ENCODE measurements at regions not wholly inside any gene's neighbourhood (a gene's known extent, or its start where the extent isn't known, plus 50 kb on each side); places are given as distances from the start of the nearest gene placed in this dataset.

DNA sequence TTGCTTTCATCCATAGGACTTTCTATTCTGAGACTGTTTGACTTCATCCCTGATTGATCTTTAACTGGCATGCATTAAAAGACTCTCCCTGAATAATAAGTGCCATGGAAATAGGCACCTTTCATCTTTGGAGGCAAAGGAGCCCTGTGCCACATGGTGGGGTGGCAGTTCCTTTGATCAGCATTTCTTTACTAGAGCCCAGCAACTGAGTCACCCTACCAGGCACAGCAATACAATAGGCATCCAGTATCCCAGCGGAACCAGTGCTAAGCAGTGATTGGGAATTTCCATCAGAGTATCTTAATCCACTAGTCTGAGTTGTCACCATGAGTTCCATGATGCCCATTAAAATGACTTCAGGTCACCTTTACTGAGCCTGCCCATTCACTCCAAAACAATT, 476.1 kb upstream of the MPDZ start:
- ChIA-PET CTCF (interaction anchor here (1.0 kb wide), 1 partner anchor 44 kb away, joined by 3 read pairs; no protein-coding TSS in a partner anchor), POLR2A (no interaction called here)
- DNase-seq (ENCODE audit: low read depth, low spot score): no peak
- no peaks in the 10 kb centered on the region for H3K79me2 ChIP-seq (ENCODE audit: control insufficient read depth, insufficient read depth, low read length)
- peaks cover 7% of the 10 kb centered on the region for H3K4me1 ChIP-seq (ENCODE audit: control insufficient read depth, extremely low read depth, insufficient read depth, low read length)
- H3K4me2 ChIP-seq (ENCODE audit: insufficient read depth, low read length): no peak overlapping the region
- H3K4me3 ChIP-seq (replicated peaks in 1 of 3; ENCODE audit: insufficient read depth in 1 of 3, low read depth in 1 of 3, low read length in 3 of 3): no peak overlapping the region
- dilution Hi-C loops (cut with MboI; ENCODE audit: extremely low pct_ligation_motif_present, low sequenced_read_pairs) (no loop called here), intact Hi-C loops (cut with micrococcal nuclease) (no loop called here)
- H3K9me1 ChIP-seq (replicated peaks; ENCODE audit: control insufficient read depth, extremely low read depth, insufficient read depth, low read length): no peaks in the 10 kb centered on the region
- FAIRE-seq: no peak
- no peaks in the 10 kb centered on the region for H3K27me3 ChIP-seq (ENCODE audit: control insufficient read depth in 2 of 2, insufficient read depth in 2 of 2, low read length in 2 of 2)
- H3K27ac ChIP-seq (ENCODE audit: insufficient read depth, low read depth, low read length): no peak overlapping the region
- no peaks in the 10 kb centered on the region for H3K9me3 ChIP-seq (replicated peaks; ENCODE audit: control insufficient read depth, insufficient read depth, low read length)
- no peaks in the 10 kb centered on the region for H4K20me1 ChIP-seq (replicated peaks; ENCODE audit: control insufficient read depth, extremely low read depth, insufficient read depth, low read length)
- H3K9ac ChIP-seq (replicated peaks; ENCODE audit: extremely low read depth, insufficient read depth, low read length): no peak overlapping the region
- no TSS peak for BruUV-seq (replicated peaks)
- TF ChIP-seq POLR2A (IDR thresholded peaks at IDR 0.05; ENCODE audit: low read depth, low read length) (no peak), FOS (IDR thresholded peaks at IDR 0.05; ENCODE audit: borderline replicate concordance, insufficient read depth, low read length) (no peak), EZH2 (IDR thresholded peaks at IDR 0.05; ENCODE audit: borderline replicate concordance, low read depth, low read length, severe bottlenecking) (no peak), JUN (IDR thresholded peaks at IDR 0.05; ENCODE audit: borderline replicate concordance, insufficient read depth, insufficient read length, low read depth) (no peak), POLR2AphosphoS5 (IDR thresholded peaks at IDR 0.05; ENCODE audit: insufficient read depth, low read depth, low read length) (no peak), MYC (IDR thresholded peaks at IDR 0.05; ENCODE audit: low read depth, low read length) (no peak), GATA2 (IDR thresholded peaks at IDR 0.05; ENCODE audit: insufficient read depth, insufficient read length, low read depth, low read length) (no peak)
- TF ChIP-seq, protein P1, sequence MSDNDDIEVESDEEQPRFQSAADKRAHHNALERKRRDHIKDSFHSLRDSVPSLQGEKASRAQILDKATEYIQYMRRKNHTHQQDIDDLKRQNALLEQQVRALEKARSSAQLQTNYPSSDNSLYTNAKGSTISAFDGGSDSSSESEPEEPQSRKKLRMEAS (IDR thresholded peaks at IDR 0.05; ENCODE audit: insufficient read depth, insufficient read length): no peak
- TF ChIP-seq, protein P2, sequence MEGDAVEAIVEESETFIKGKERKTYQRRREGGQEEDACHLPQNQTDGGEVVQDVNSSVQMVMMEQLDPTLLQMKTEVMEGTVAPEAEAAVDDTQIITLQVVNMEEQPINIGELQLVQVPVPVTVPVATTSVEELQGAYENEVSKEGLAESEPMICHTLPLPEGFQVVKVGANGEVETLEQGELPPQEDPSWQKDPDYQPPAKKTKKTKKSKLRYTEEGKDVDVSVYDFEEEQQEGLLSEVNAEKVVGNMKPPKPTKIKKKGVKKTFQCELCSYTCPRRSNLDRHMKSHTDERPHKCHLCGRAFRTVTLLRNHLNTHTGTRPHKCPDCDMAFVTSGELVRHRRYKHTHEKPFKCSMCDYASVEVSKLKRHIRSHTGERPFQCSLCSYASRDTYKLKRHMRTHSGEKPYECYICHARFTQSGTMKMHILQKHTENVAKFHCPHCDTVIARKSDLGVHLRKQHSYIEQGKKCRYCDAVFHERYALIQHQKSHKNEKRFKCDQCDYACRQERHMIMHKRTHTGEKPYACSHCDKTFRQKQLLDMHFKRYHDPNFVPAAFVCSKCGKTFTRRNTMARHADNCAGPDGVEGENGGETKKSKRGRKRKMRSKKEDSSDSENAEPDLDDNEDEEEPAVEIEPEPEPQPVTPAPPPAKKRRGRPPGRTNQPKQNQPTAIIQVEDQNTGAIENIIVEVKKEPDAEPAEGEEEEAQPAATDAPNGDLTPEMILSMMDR (IDR thresholded peaks at IDR 0.05; ENCODE audit: extremely low read depth in 1 of 2, insufficient read depth in 1 of 2, low read depth in 1 of 2, low read length in 2 of 2): no peak
- no peaks in the 10 kb centered on the region for H3K36me3 ChIP-seq (ENCODE audit: control insufficient read depth in 2 of 2, extremely low read depth in 1 of 2, insufficient read depth in 2 of 2, low read length in 2 of 2)
- H2AFZ ChIP-seq (ENCODE audit: low read depth, low read length): no peak overlapping the region

Measured in endothelial cell of umbilical vein (primary cell).